H9 (cell line): ENCODE measurements at regions not wholly inside any gene's neighbourhood (a gene's known extent, or its start where the extent isn't known, plus 50 kb on each side); places are given as distances from the start of the nearest gene placed in this dataset.
"Not testable (repeated sequence)": the region's sequence is repeated elsewhere in the genome, so short reads cannot be mapped to it uniquely, and the experiment has no call there.

Source experiments
- DNase-seq: peaks from one replicate; pipeline ENCODE4 v3.0.0-alpha.2; 2017
- H2AFZ ChIP-seq: one replicate; pipeline ENCODE4 v1.6.1; 2013; ENCODE audit warnings: mild to moderate bottlenecking, low read length, control low read depth, moderate library complexity
- H2AK5ac ChIP-seq: 2 replicates; pipeline ENCODE4 v1.6.1; 2013; ENCODE audit warnings: low read length, control low read depth, mixed read lengths; ENCODE audit not compliant: insufficient read length
- H2BK120ac ChIP-seq: one replicate; pipeline ENCODE4 v1.6.1; 2013; ENCODE audit warnings: low read depth, mild to moderate bottlenecking, low read length, control low read depth, inconsistent platforms; ENCODE audit not compliant: poor library complexity, severe bottlenecking
- H2BK12ac ChIP-seq: 2 replicates; pipeline ENCODE4 v1.6.1; 2013; ENCODE audit warnings: low read length, control low read depth, mixed read lengths, low read depth; ENCODE audit not compliant: insufficient read length
- H2BK15ac ChIP-seq: 2 replicates; pipeline ENCODE4 v1.6.1; 2013; ENCODE audit warnings: low read depth, low read length, control low read depth
- H2BK20ac ChIP-seq: one replicate; pipeline ENCODE4 v1.6.1; 2013; ENCODE audit warnings: low read depth, mild to moderate bottlenecking, low read length, control low read depth, inconsistent platforms; ENCODE audit not compliant: poor library complexity, severe bottlenecking
- H2BK5ac ChIP-seq: 2 replicates; pipeline ENCODE4 v1.6.1; 2013; ENCODE audit warnings: low read length, control low read depth, mixed read lengths; ENCODE audit not compliant: insufficient read length
- H3K14ac ChIP-seq: 2 replicates; pipeline ENCODE4 v1.6.1; 2013; ENCODE audit warnings: low read length, control low read depth; ENCODE audit not compliant: insufficient read depth
- H3K18ac ChIP-seq: 2 replicates; pipeline ENCODE4 v1.6.1; 2013; ENCODE audit warnings: low read depth, mild to moderate bottlenecking, mixed read lengths, low read length, control low read depth; ENCODE audit not compliant: insufficient read length
- H3K23ac ChIP-seq: 2 replicates; pipeline ENCODE4 v1.6.1; 2013; ENCODE audit warnings: low read length, control low read depth, mixed read lengths, low read depth; ENCODE audit not compliant: insufficient read length
- H3K23me2 ChIP-seq: 2 replicates; pipeline ENCODE4 v1.6.1; 2013; ENCODE audit warnings: low read depth, mild to moderate bottlenecking, mixed read lengths, low read length, control low read depth; ENCODE audit not compliant: insufficient read length, poor library complexity, severe bottlenecking
- H3K27ac ChIP-seq: 2 replicates; pipeline ENCODE4 v1.5.1; 2013; ENCODE audit warnings: low read length, control low read depth, mixed read lengths, low read depth; ENCODE audit not compliant: insufficient read length
- H3K27me3 ChIP-seq: 2 replicates; pipeline ENCODE4 v1.6.1; 2013; ENCODE audit warnings: low read length, control low read depth, inconsistent platforms; ENCODE audit not compliant: insufficient read depth
- H3K4ac ChIP-seq: 2 replicates; pipeline ENCODE4 v1.6.1; 2013; ENCODE audit warnings: low read depth, mild to moderate bottlenecking, control low read depth, inconsistent platforms, low read length, moderate library complexity
- H3K4me1 ChIP-seq: 2 replicates; pipeline ENCODE4 v1.6.1; 2013; ENCODE audit warnings: low read length, control low read depth, inconsistent platforms; ENCODE audit not compliant: insufficient read depth
- H3K4me2 ChIP-seq: 2 replicates; pipeline ENCODE4 v1.6.1; 2013; ENCODE audit warnings: low read length, control low read depth, mixed read lengths; ENCODE audit not compliant: insufficient read length, insufficient read depth
- H3K56ac ChIP-seq: 2 replicates; pipeline ENCODE4 v1.6.1; 2013; ENCODE audit warnings: low read depth, mild to moderate bottlenecking, mixed read lengths, low read length, control low read depth; ENCODE audit not compliant: insufficient read length
- H3K79me1 ChIP-seq: 2 replicates; pipeline ENCODE4 v1.6.1; 2013; ENCODE audit warnings: low read depth, mild to moderate bottlenecking, moderate library complexity, low read length, control low read depth, inconsistent platforms; ENCODE audit not compliant: insufficient read depth, poor library complexity, severe bottlenecking
- H3K79me2 ChIP-seq: 2 replicates; pipeline ENCODE4 v1.6.1; 2013; ENCODE audit warnings: low read length, control low read depth, inconsistent platforms; ENCODE audit not compliant: insufficient read depth
- H3K9ac ChIP-seq: 2 replicates; pipeline ENCODE4 v1.6.1; 2013; ENCODE audit warnings: low read length, control low read depth, mixed read lengths; ENCODE audit not compliant: insufficient read length; ENCODE audit errors: extremely low read depth
- H3K9me3 ChIP-seq: one replicate; pipeline ENCODE4 v1.6.1; 2013; ENCODE audit warnings: low read depth, low read length, inconsistent platforms; ENCODE audit not compliant: control insufficient read depth
- H3T11ph ChIP-seq: one replicate; pipeline ENCODE4 v1.6.1; 2013; ENCODE audit warnings: mild to moderate bottlenecking, low read length, control low read depth, inconsistent platforms
- H4K20me1 ChIP-seq: one replicate; pipeline ENCODE4 v1.6.1; 2013; ENCODE audit not compliant: control insufficient read depth, insufficient read length, insufficient read depth
- H4K5ac ChIP-seq: 2 replicates; pipeline ENCODE4 v1.6.1; 2013; ENCODE audit warnings: low read depth, mild to moderate bottlenecking, mixed read lengths, low read length, control low read depth; ENCODE audit not compliant: insufficient read length
- H4K8ac ChIP-seq: replicated peaks from 2 replicates; pipeline ENCODE4 v1.6.1; 2013; ENCODE audit warnings: low read length, control low read depth, mixed read lengths, low read depth; ENCODE audit not compliant: insufficient read length
- H4K91ac ChIP-seq: 2 replicates; pipeline ENCODE4 v1.6.1; 2013; ENCODE audit warnings: low read depth, mild to moderate bottlenecking, moderate library complexity, mixed read lengths, low read length, control low read depth; ENCODE audit not compliant: insufficient read length
- H3K27ac Mint-ChIP-seq, 3 experiments: 2 replicates in 2 of 3; 3 replicates in 1 of 3; pipeline ENCODE4 v1.8.0; 2020 to 2021; ENCODE audit warnings: mixed read lengths in 3 of 3, mild to moderate bottlenecking in 1 of 3, moderate library complexity in 1 of 3
- H3K27me3 Mint-ChIP-seq: 2 replicates; pipeline ENCODE4 v1.8.0; 2021; ENCODE audit warnings: low read depth, mild to moderate bottlenecking, moderate library complexity, mixed read lengths
- H3K36me3 Mint-ChIP-seq, 3 experiments: 2 replicates in 2 of 3; 3 replicates in 1 of 3; pipeline ENCODE4 v1.8.0; 2020 to 2021; ENCODE audit warnings: low read depth in 3 of 3, mixed read lengths in 3 of 3; ENCODE audit not compliant: insufficient read depth in 1 of 3
- H3K4me1 Mint-ChIP-seq, 2 experiments: 2 replicates each; pipeline ENCODE4 v1.8.0; 2020; ENCODE audit warnings: mixed read lengths in 2 of 2
- H3K4me3 Mint-ChIP-seq, 2 experiments: 2 replicates in 1 of 2; 3 replicates in 1 of 2; pipeline ENCODE4 v1.8.0; 2020 to 2021; ENCODE audit warnings: mild to moderate bottlenecking in 2 of 2, mixed read lengths in 2 of 2, moderate library complexity in 1 of 2
- H3K9me3 Mint-ChIP-seq, 2 experiments: 2 replicates in 1 of 2; 3 replicates in 1 of 2; pipeline ENCODE4 v1.8.0; 2020; ENCODE audit warnings: mild to moderate bottlenecking in 2 of 2, mixed read lengths in 2 of 2, moderate library complexity in 1 of 2
- WGBS: extraction: QIAGEN DNeasy Blood & Tissue Kit; methylation state at CpG from one replicate; pipeline ENCODE4 v1.1.7; 2013; ENCODE audit warnings: missing lambda C conversion rate, low lambda C conversion rate, mixed read lengths; ENCODE audit not compliant: insufficient read length; ENCODE audit errors: extremely low coverage; 5-methylcytosine and 5-hydroxymethylcytosine counted together
- TF ChIP-seq, protein P1 (sequence below): fragments of 200-600 bp; sonication (generic); conservative IDR thresholded peaks from 3 replicates; pipeline ENCODE4 v1.8.0; 2021; ENCODE audit warnings: antibody characterized with exemption, mild to moderate bottlenecking

DNA sequence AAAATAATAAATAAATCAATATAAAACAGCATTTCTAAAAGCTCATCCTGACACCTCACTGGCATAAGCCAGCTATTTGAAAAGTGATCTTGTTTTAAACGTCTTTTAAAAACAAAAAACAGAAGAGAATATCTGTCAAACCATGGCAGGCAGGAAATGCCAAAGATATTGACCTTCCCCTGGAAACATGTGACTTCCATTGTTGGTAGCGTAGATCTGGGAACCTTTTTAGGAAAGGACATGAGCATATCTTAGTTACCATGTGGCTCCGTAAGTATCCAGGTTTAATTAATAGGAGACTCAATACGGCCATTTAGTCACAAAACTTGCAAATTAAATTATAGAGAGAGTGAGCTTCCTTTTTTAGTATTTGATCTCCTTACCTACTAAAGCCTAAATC is 83.0 kb upstream of the KLHL4 start:
- H3K4me3 Mint-ChIP-seq: no peak overlapping the region
- no peaks in the 10 kb centered on the region for H3K79me1 ChIP-seq
- no peak overlapping the region for H4K91ac ChIP-seq
- H3K4me1 Mint-ChIP-seq: peaks cover 0 to 4% of the 10 kb centered on the region in 2 experiments; a peak in 1 of 4 replicates
- H3K9ac ChIP-seq: no peak overlapping the region
- no peak overlapping the region for H3T11ph ChIP-seq
- H3K27me3 ChIP-seq: no peaks in the 10 kb centered on the region
- no CpG with 5 or more reads among the region's 4 CpGs for WGBS
- H4K20me1 ChIP-seq: no peaks in the 10 kb centered on the region
- H2BK5ac ChIP-seq: no peak overlapping the region
- H2AFZ ChIP-seq: no peak overlapping the region
- H3K27ac ChIP-seq: no peak overlapping the region
- no peak overlapping the region for H3K56ac ChIP-seq
- DNase-seq: no peak
- no peak overlapping the region for H3K4ac ChIP-seq
- no peaks in the 10 kb centered on the region for H3K9me3 ChIP-seq
- TF ChIP-seq, protein P1, sequence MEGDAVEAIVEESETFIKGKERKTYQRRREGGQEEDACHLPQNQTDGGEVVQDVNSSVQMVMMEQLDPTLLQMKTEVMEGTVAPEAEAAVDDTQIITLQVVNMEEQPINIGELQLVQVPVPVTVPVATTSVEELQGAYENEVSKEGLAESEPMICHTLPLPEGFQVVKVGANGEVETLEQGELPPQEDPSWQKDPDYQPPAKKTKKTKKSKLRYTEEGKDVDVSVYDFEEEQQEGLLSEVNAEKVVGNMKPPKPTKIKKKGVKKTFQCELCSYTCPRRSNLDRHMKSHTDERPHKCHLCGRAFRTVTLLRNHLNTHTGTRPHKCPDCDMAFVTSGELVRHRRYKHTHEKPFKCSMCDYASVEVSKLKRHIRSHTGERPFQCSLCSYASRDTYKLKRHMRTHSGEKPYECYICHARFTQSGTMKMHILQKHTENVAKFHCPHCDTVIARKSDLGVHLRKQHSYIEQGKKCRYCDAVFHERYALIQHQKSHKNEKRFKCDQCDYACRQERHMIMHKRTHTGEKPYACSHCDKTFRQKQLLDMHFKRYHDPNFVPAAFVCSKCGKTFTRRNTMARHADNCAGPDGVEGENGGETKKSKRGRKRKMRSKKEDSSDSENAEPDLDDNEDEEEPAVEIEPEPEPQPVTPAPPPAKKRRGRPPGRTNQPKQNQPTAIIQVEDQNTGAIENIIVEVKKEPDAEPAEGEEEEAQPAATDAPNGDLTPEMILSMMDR: no peak
- H4K8ac ChIP-seq: no peak overlapping the region
- H3K18ac ChIP-seq: no peak overlapping the region
- H3K36me3 Mint-ChIP-seq: peaks cover 0 to 2% (median 0%) of the 10 kb centered on the region in 3 experiments; a peak in 1 of 7 replicates
- no peak overlapping the region for H2BK120ac ChIP-seq
- no peak overlapping the region for H3K4me2 ChIP-seq
- H3K27me3 Mint-ChIP-seq: no peaks in the 10 kb centered on the region
- H3K23ac ChIP-seq: no peak overlapping the region
- H2AK5ac ChIP-seq: no peak overlapping the region
- no peak overlapping the region for H2BK20ac ChIP-seq
- H2BK12ac ChIP-seq: no peak overlapping the region
- no peaks in the 10 kb centered on the region for H3K9me3 Mint-ChIP-seq
- H3K27ac Mint-ChIP-seq: no peak overlapping the region
- no peak overlapping the region for H3K14ac ChIP-seq
- no peaks in the 10 kb centered on the region for H3K4me1 ChIP-seq
- no peaks in the 10 kb centered on the region; the same call in 1 of the 2 replicates for H3K79me2 ChIP-seq
- no peak overlapping the region for H4K5ac ChIP-seq
- no peak overlapping the region for H2BK15ac ChIP-seq
- no peaks in the 10 kb centered on the region for H3K23me2 ChIP-seq

GRCh38 chrX:87448613-87449012 is 69.0 kb upstream of the KLHL4 start:
- H2BK15ac ChIP-seq, H3K27me3 ChIP-seq, H4K91ac ChIP-seq, H2BK12ac ChIP-seq, H4K5ac ChIP-seq, H2BK5ac ChIP-seq, DNase-seq, H2BK120ac ChIP-seq, H4K20me1 ChIP-seq, H3K4ac ChIP-seq, H3K23ac ChIP-seq, H3K27me3 Mint-ChIP-seq, H3K79me1 ChIP-seq, H3K23me2 ChIP-seq, H3K27ac ChIP-seq, H3K14ac ChIP-seq, H2AFZ ChIP-seq, H3K4me2 ChIP-seq, H3K79me2 ChIP-seq, H3K56ac ChIP-seq, H3K27ac Mint-ChIP-seq, H3K4me1 Mint-ChIP-seq, H3K4me3 Mint-ChIP-seq, H2AK5ac ChIP-seq, H3K4me1 ChIP-seq, H3K18ac ChIP-seq, H3K9me3 ChIP-seq, H3T11ph ChIP-seq, H3K9ac ChIP-seq, H2BK20ac ChIP-seq, H4K8ac ChIP-seq: not testable (repeated sequence)
- WGBS: no CpG with 5 or more reads among the region's 10 CpGs
- H3K36me3 Mint-ChIP-seq: peaks cover 17 to 44% (median 42%) of the 10 kb centered on the region in 3 experiments
- peaks cover 41 to 54% of the 10 kb centered on the region in 2 experiments for H3K9me3 Mint-ChIP-seq
